ENCODE measurements at regions not wholly inside any gene's neighbourhood (a gene's known extent, or its start where the extent isn't known, plus 50 kb on each side); places are given as distances from the start of the nearest gene placed in this dataset.

GRCh38 chr1:189811960-189812359 is 665.7 kb downstream of the BRINP3 start:
- H3K9me3 ChIP-seq (ENCODE audit: low read length): no peaks in the 10 kb centered on the region
- no peaks in the 10 kb centered on the region for H3K36me3 ChIP-seq (ENCODE audit: insufficient read depth, low read length)
- H3K9ac ChIP-seq (ENCODE audit: low read length): no peak overlapping the region
- no peak overlapping the region for H3K4me3 ChIP-seq (ENCODE audit: low read depth, low read length, poor library complexity, severe bottlenecking)
- H4K20me1 ChIP-seq (ENCODE audit: insufficient read depth, low read length): no peaks in the 10 kb centered on the region
- no peak overlapping the region for H2AFZ ChIP-seq (ENCODE audit: low read length)
- no peak for TF ChIP-seq EZH2 (IDR thresholded peaks at IDR 0.05; ENCODE audit: borderline replicate concordance, low read length)
- TF ChIP-seq CTCF (IDR thresholded peaks at IDR 0.05; ENCODE audit: low read length): no peak
- no peaks in the 10 kb centered on the region for H3K27me3 ChIP-seq (ENCODE audit: insufficient read depth, low read length)
- H3K4me1 ChIP-seq (ENCODE audit: insufficient read depth, low read length, severe bottlenecking): no peaks in the 10 kb centered on the region
- H3K79me2 ChIP-seq (ENCODE audit: insufficient read depth, low read length): no peaks in the 10 kb centered on the region
- no peaks in the 10 kb centered on the region for H3K9me2 ChIP-seq (ENCODE audit: low read depth, low read length)
- H3K4me2 ChIP-seq (ENCODE audit: low read length): no peak overlapping the region
- no peaks in the 10 kb centered on the region for H3F3A ChIP-seq (ENCODE audit: insufficient read depth, low read length)
- H3K27ac ChIP-seq (ENCODE audit: low read depth, low read length, poor library complexity, severe bottlenecking): no peak overlapping the region

DNA sequence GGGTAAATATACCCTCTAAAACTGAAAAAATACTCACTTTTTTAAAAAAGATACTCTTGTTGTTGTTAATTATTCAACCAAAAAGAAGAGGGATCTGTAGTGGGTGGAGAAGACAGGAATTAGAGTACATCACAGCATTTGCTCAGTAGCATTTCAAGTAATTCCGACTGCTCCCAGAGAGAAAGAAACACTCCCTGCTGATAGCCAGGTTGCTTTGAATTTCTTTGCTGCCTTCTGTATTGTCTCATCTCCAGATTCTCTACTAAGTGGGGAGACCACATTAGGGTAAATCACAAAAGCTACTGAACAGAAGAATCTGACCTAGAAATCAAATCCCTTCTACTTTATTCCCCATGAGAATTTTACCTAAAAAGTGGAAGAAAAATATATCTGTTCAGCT is 661.1 kb downstream of the BRINP3 start:
- H3K79me2 ChIP-seq (ENCODE audit: insufficient read depth, low read length): no peaks in the 10 kb centered on the region
- H4K20me1 ChIP-seq (ENCODE audit: insufficient read depth, low read length): no peaks in the 10 kb centered on the region
- no peak overlapping the region for H2AFZ ChIP-seq (ENCODE audit: low read length)
- no peaks in the 10 kb centered on the region for H3K27me3 ChIP-seq (ENCODE audit: insufficient read depth, low read length)
- no peaks in the 10 kb centered on the region for H3K9me2 ChIP-seq (ENCODE audit: low read depth, low read length)
- no peaks in the 10 kb centered on the region for H3K9me3 ChIP-seq (ENCODE audit: low read length)
- no peak overlapping the region for H3K4me3 ChIP-seq (ENCODE audit: low read depth, low read length, poor library complexity, severe bottlenecking)
- H3F3A ChIP-seq (ENCODE audit: insufficient read depth, low read length): no peaks in the 10 kb centered on the region
- no peak overlapping the region for H3K4me2 ChIP-seq (ENCODE audit: low read length)
- no peaks in the 10 kb centered on the region for H3K36me3 ChIP-seq (ENCODE audit: insufficient read depth, low read length)
- H3K27ac ChIP-seq (ENCODE audit: low read depth, low read length, poor library complexity, severe bottlenecking): no peak overlapping the region
- H3K9ac ChIP-seq (ENCODE audit: low read length): no peak overlapping the region
- H3K4me1 ChIP-seq (ENCODE audit: insufficient read depth, low read length, severe bottlenecking): no peaks in the 10 kb centered on the region
- TF ChIP-seq EZH2 (IDR thresholded peaks at IDR 0.05; ENCODE audit: borderline replicate concordance, low read length) (no peak), CTCF (IDR thresholded peaks at IDR 0.05; ENCODE audit: low read length) (no peak)

- no peak overlapping the region for H2AFZ ChIP-seq (ENCODE audit: low read length)
- no peaks in the 10 kb centered on the region for H3K79me2 ChIP-seq (ENCODE audit: insufficient read depth, low read length)
- TF ChIP-seq CTCF (IDR thresholded peaks at IDR 0.05; ENCODE audit: low read length) (no peak), EZH2 (IDR thresholded peaks at IDR 0.05; ENCODE audit: borderline replicate concordance, low read length) (no peak)
- no peaks in the 10 kb centered on the region for H3F3A ChIP-seq (ENCODE audit: insufficient read depth, low read length)
- no peaks in the 10 kb centered on the region for H4K20me1 ChIP-seq (ENCODE audit: insufficient read depth, low read length)
- H3K4me3 ChIP-seq (ENCODE audit: low read depth, low read length, poor library complexity, severe bottlenecking): no peak overlapping the region
- H3K27ac ChIP-seq (ENCODE audit: low read depth, low read length, poor library complexity, severe bottlenecking): no peak overlapping the region
- no peaks in the 10 kb centered on the region for H3K27me3 ChIP-seq (ENCODE audit: insufficient read depth, low read length)
- no peaks in the 10 kb centered on the region for H3K9me3 ChIP-seq (ENCODE audit: low read length)
- H3K4me2 ChIP-seq (ENCODE audit: low read length): no peak overlapping the region
- no peak overlapping the region for H3K9ac ChIP-seq (ENCODE audit: low read length)
- H3K4me1 ChIP-seq (ENCODE audit: insufficient read depth, low read length, severe bottlenecking): no peaks in the 10 kb centered on the region
- no peaks in the 10 kb centered on the region for H3K9me2 ChIP-seq (ENCODE audit: low read depth, low read length)
- H3K36me3 ChIP-seq (ENCODE audit: insufficient read depth, low read length): no peaks in the 10 kb centered on the region
Measured at GRCh38 chr1:189819751-189820150, 657.9 kb downstream of the BRINP3 start.
